Lung (tissue), 11 donors: ENCODE measurements at regions not wholly inside any gene's neighbourhood (a gene's known extent, or its start where the extent isn't known, plus 50 kb on each side); places are given as distances from the start of the nearest gene placed in this dataset.

Source experiments
- ATAC-seq: fragments of 200-7000 bp; cut with Tn5 transposase; one replicate; pipeline ENCODE4 v1.9.1; 2020; ENCODE audit warnings: moderate number of reproducible peaks; ENCODE audit not compliant: insufficient read depth, low FRiP score
- DNase-seq, 3 donors: peaks; one replicate each; pipeline ENCODE4 v3.0.0-alpha.2; 2013 to 2017
- H3K27ac ChIP-seq, 2 donors: one replicate each; pipeline ENCODE4 v1.5.1; 2013; ENCODE audit warnings: mild to moderate bottlenecking in 2 of 2, moderate library complexity in 2 of 2, control low read depth in 1 of 2, inconsistent platforms in 1 of 2, low read depth in 1 of 2, low read length in 1 of 2
- H3K27me3 ChIP-seq, 3 donors: one replicate each; pipeline ENCODE4 v1.5.1; 2013; ENCODE audit warnings: low read length in 2 of 3; ENCODE audit not compliant: control insufficient read depth in 3 of 3, insufficient read depth in 3 of 3
- H3K36me3 ChIP-seq, 4 donors: one replicate each; pipeline ENCODE4 v1.5.1; 2013; ENCODE audit warnings: low read length in 4 of 4, mild to moderate bottlenecking in 1 of 4, moderate library complexity in 1 of 4; ENCODE audit not compliant: control insufficient read depth in 4 of 4, insufficient read depth in 4 of 4
- H3K4me1 ChIP-seq, 5 donors: one replicate each; pipeline ENCODE4 v1.5.1; 2013; ENCODE audit warnings: low read length in 5 of 5, mild to moderate bottlenecking in 2 of 5, moderate library complexity in 1 of 5; ENCODE audit not compliant: control insufficient read depth in 5 of 5, insufficient read depth in 5 of 5
- H3K4me3 ChIP-seq: one replicate; pipeline ENCODE4 v1.5.1; 2013; ENCODE audit warnings: mild to moderate bottlenecking, control low read depth, moderate library complexity
- H3K9ac ChIP-seq, 2 donors: one replicate each; pipeline ENCODE4 v1.5.1; 2013; ENCODE audit warnings: low read length in 2 of 2, control low read depth in 1 of 2; ENCODE audit not compliant: insufficient read depth in 1 of 2
- H3K9me3 ChIP-seq, 4 donors: one replicate each; pipeline ENCODE4 v1.5.1; 2013; ENCODE audit warnings: low read length in 3 of 4, mild to moderate bottlenecking in 1 of 4, moderate library complexity in 1 of 4; ENCODE audit not compliant: control insufficient read depth in 4 of 4, insufficient read depth in 3 of 4
- CTCF ChIP-seq: IDR thresholded peaks from 2 replicates; pipeline ENCODE4 v1.5.1; 2012; ENCODE audit warnings: mild to moderate bottlenecking; ENCODE audit errors: control extremely low read depth, extremely low read depth
- WGBS, 2 donors: extraction: QIAGEN DNeasy Blood & Tissue Kit; methylation state at CpG; one replicate each; pipeline ENCODE4 v1.1.7; 2013; 5-methylcytosine and 5-hydroxymethylcytosine counted together
- donor health status: control.
- donor health status: control.
- donor health status: Bipolar disorder and iron deficiency.
- donor health status: healthy.
- donor health status: DM: yes; HTN: yes; CAD: no.

DNA sequence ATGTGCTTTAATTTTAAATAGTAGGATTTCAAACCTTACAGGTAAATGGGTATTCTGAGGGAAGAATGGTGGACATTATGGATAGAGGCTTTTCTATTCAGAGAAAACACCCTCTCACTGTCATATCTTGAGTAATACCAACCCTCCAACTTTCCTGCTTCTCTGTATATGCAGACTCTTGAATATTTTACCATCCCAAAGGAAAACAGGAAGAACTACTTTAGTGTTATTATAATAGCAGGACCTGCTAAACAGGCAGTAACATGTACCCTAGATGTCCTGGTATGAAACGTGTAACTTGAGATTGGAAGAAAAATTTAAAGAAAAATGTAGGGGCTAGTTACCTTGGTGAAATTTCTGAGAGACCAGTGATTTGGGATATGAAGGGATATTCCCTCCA lies 82.9 kb upstream of the TRHDE start:
- no peak for DNase-seq
- Histone ChIP-seq H3K9ac (no peak overlapping the region), H3K4me1 (no peaks in the 10 kb centered on the region), H3K27ac (no peak overlapping the region), H3K36me3 (no peaks in the 10 kb centered on the region), H3K27me3 (no peaks in the 10 kb centered on the region), H3K9me3 (no peaks in the 10 kb centered on the region), H3K4me3 (no peak overlapping the region)
- no peak for TF ChIP-seq CTCF
- ATAC-seq, result no peak
- 66 to 75% methylated on average over 1 of the region's 1 CpG for WGBS, 2 donors

DNA sequence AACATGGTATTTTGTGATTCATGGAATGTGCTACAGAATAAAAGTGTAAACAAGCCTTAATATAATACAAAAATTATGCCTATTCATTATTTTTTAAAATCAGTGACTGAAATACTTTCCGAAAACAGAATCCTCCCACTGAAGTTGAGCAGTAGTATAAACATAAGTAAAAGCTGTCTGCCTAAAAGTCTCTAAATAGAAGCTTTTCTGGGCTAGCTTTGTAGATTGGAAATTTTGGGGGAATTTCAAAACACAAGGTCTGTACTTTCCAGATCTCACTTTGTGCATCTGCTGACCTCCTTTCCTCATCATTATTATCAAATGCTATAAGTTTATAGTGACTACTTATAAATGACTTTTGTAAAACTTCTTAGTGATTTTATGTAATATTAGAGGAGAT lies 80.4 kb upstream of the TRHDE start:
- H3K27me3 ChIP-seq, result no peaks in the 10 kb centered on the region
- no peak overlapping the region for H3K4me3 ChIP-seq
- H3K4me1 ChIP-seq, result no peaks in the 10 kb centered on the region
- ATAC-seq, result no peak
- WGBS, 2 donors, result 73 to 86% methylated on average over 1 of the region's 1 CpG
- peaks cover 0 to 3% (median 0%) of the 10 kb centered on the region in 4 donors for H3K9me3 ChIP-seq
- no peak for DNase-seq
- no peak overlapping the region for H3K27ac ChIP-seq
- TF ChIP-seq CTCF, result no peak
- H3K9ac ChIP-seq, result no peak overlapping the region
- no peaks in the 10 kb centered on the region for H3K36me3 ChIP-seq

- no peaks in the 10 kb centered on the region for H3K36me3 ChIP-seq
- H3K27ac ChIP-seq, result no peak overlapping the region
- ATAC-seq (no peak), DNase-seq (no peak)
- H3K9ac ChIP-seq, result no peak overlapping the region
- H3K9me3 ChIP-seq, result peaks cover 0 to 3% (median 1%) of the 10 kb centered on the region in 4 donors
- 69 to 88% methylated on average over 1 of the region's 1 CpG for WGBS, 2 donors
- TF ChIP-seq CTCF, result no peak
- H3K27me3 ChIP-seq, result no peaks in the 10 kb centered on the region
- H3K4me3 ChIP-seq, result no peak overlapping the region
- no peaks in the 10 kb centered on the region for H3K4me1 ChIP-seq
Measured at GRCh38 chr12:72197790-72198189, 74.4 kb upstream of the TRHDE start.

DNA sequence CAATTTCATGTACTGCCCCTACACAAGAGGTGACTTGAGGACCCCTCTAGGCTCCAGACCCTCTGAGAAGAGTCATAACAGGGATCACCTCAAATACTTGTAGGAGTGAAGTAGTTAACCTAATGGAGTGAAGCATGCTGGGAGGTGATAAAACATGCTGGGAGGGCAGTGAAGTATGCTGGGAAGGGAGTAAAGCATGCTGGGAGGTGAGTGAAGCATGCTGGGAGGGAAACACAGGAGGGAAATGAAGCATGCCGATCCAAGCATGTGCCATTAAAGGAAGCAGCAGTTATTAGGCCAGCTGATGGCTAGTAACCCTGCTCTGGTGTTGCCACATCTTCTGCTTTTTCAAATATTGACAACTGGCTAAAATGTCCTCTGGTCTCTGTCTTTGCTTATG lies 70.7 kb upstream of the TRHDE start:
- TF ChIP-seq CTCF, result no peak
- Histone ChIP-seq H3K36me3 (no peaks in the 10 kb centered on the region), H3K9ac (no peak overlapping the region), H3K9me3 (peaks cover 0 to 3% (median 0%) of the 10 kb centered on the region in 4 donors), H3K4me3 (no peak overlapping the region), H3K4me1 (no peaks in the 10 kb centered on the region), H3K27ac (no peak overlapping the region), H3K27me3 (no peaks in the 10 kb centered on the region)
- ATAC-seq (no peak), DNase-seq (no peak)
- WGBS, 2 donors, result 79 to 82% methylated on average over 1 of the region's 1 CpG
